ENCODE measurements at regions not wholly inside any gene's neighbourhood (a gene's known extent, or its start where the extent isn't known, plus 50 kb on each side); places are given as distances from the start of the nearest gene placed in this dataset.

DNA sequence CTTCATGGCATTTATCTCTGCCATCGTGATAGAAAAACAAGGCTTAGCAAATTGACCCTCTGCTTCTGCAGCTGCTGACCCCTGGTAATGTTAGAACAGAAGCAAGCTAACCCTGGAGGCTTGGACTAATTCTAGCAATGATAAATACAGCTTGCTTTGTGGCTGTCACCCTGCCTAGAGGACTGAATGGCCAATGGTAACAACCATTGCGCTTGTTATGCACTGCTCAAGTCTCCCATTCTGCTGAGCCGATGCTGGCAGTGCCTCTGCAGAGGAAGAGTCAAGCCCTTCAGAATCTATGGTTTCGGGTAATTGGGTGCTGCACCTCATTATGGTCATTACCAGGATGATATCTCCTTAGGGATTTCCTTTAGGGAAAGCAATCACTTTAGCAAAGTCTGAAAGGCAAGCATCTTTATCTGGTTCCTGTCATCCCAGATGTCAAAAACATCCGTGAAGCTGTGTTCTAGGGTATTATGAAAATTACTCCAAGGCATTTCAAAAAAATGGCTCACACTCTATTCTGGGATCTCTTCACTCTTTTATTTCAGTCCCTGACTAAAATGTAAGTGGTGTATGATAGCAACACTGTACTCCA, 186.8 kb upstream of the DLGAP1 start:
- POLR2A ChIA-PET, result no interaction called here
- CTCF ChIA-PET, result no interaction called here
- WGBS (ENCODE audit: missing lambda C conversion rate), result 0% methylated on average over 5 of the region's 5 CpGs
- Histone ChIP-seq H3K9me3 (no peaks in the 10 kb centered on the region), H3K27ac (no peak overlapping the region), H3K4me1 (no peaks in the 10 kb centered on the region), H3K4me2 (no peak overlapping the region), H3K4me3 (no peak overlapping the region)
- no peak for DNase-seq (ENCODE audit: low read depth in 1 of 2, low spot score in 1 of 2)
- TF ChIP-seq HEYL (CRISPR knock-in tag; IDR thresholded peaks at IDR 0.05), result no peak
- no peak for ATAC-seq
- no peak for FAIRE-seq

DNA sequence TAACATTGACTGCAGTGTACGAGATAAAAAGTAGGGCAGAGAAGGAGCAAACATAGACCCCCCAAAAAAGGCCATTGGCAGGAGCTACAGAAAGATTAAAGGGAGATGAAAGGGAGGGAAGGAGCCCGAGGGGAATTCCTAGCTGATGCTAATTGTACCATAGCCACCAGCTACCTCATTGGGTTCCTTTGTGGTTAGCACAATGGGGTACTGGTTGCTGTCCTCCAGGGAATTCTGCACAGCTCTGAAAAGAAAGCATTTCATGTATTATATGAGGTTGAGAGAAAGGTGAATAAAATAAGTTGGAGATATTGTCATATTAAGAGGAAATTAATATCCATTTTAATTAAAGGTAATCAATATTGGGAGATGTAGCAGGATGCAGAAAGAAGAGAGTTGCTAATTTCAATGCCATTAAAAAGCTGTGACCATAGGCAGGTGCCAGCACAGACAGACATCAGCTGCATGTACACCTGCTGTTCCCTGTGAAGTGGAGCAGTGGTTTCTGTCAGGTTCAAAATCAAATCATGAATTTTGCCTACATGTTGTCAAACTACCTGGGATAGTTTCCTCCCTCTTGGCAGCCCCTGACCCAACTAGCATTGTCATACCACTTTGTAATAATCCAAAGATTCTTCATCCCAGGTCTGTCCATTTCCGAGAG, 185.4 kb upstream of the DLGAP1 start:
- FAIRE-seq (no peak), DNase-seq (ENCODE audit: low read depth in 1 of 2, low spot score in 1 of 2) (no peak), ATAC-seq (no peak)
- ChIA-PET POLR2A (no interaction called here), CTCF (no interaction called here)
- TF ChIP-seq SREBF2 (IDR thresholded peaks at IDR 0.05) (no peak), BHLHE40 (IDR thresholded peaks at IDR 0.05; ENCODE audit: low read depth, low read length) (no peak), EP300 (IDR thresholded peaks at IDR 0.05) (no peak), KDM1A (IDR thresholded peaks at IDR 0.05; ENCODE audit: low read depth) (no peak), HOXA7 (CRISPR knock-in tag; IDR thresholded peaks at IDR 0.05) (no peak), HDAC2 (IDR thresholded peaks at IDR 0.05) (no peak), CHD2 (IDR thresholded peaks at IDR 0.05; ENCODE audit: low read length, partially characterized antibody) (no peak), KDM5A (IDR thresholded peaks at IDR 0.05) (no peak), POLR2AphosphoS2 (conservative IDR thresholded peaks at IDR 0.05; ENCODE audit: low read length) (no peak), CHD4 (IDR thresholded peaks at IDR 0.05; ENCODE audit: borderline replicate concordance) (no peak), ZSCAN20 (CRISPR knock-in tag; IDR thresholded peaks at IDR 0.05) (no peak), HEYL (CRISPR knock-in tag; IDR thresholded peaks at IDR 0.05) (no peak)
- TF ChIP-seq, protein P1, sequence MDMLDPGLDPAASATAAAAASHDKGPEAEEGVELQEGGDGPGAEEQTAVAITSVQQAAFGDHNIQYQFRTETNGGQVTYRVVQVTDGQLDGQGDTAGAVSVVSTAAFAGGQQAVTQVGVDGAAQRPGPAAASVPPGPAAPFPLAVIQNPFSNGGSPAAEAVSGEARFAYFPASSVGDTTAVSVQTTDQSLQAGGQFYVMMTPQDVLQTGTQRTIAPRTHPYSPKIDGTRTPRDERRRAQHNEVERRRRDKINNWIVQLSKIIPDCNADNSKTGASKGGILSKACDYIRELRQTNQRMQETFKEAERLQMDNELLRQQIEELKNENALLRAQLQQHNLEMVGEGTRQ (IDR thresholded peaks at IDR 0.05), result no peak
- TF ChIP-seq, protein P2, sequence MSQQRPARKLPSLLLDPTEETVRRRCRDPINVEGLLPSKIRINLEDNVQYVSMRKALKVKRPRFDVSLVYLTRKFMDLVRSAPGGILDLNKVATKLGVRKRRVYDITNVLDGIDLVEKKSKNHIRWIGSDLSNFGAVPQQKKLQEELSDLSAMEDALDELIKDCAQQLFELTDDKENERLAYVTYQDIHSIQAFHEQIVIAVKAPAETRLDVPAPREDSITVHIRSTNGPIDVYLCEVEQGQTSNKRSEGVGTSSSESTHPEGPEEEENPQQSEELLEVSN (IDR thresholded peaks at IDR 0.05; ENCODE audit: borderline replicate concordance, low read depth), result no peak
- 2% methylated on average over 3 of the region's 3 CpGs for WGBS (ENCODE audit: missing lambda C conversion rate)
- Histone ChIP-seq H3K4me2 (no peak overlapping the region), H3K9me3 (no peaks in the 10 kb centered on the region), H3K27ac (no peak overlapping the region), H3K4me3 (no peak overlapping the region), H3K4me1 (no peaks in the 10 kb centered on the region)

DNA sequence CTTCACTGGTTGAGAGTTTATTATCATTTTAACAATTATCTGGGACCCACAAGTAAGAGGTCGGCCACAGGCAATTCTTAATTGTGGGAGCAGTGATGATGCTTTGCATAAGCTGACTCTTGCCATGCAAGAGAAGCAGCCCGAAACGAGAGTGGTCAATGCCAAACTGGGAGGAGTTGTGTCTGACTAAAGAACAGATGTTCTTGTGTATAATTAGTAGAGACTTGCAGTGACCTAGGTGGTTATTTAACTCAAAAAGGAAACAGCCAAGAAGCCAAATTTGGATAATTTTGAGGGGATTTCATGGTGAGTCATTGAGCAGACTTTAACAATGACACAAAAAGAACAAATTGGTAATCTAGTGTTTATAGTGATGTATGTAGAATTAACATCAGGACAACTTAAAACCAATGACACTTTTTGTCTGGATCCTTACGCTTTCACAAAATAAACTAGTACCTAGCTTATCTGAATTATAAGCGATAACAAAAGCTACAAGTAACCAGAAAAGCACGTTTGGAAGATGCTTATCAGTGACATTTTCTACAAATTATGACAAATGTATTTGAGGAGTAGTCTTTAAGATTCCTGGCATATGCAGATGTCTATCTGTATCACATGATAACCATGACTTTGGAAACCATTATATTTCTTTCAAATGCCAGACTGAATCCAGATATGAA, 184.7 kb upstream of the DLGAP1 start:
- ChIA-PET CTCF (no interaction called here), POLR2A (no interaction called here)
- H3K4me1 ChIP-seq, result no peaks in the 10 kb centered on the region
- H3K4me3 ChIP-seq, result no peak overlapping the region
- no peak overlapping the region for H3K27ac ChIP-seq
- ATAC-seq (no peak), DNase-seq (ENCODE audit: low read depth in 1 of 2, low spot score in 1 of 2) (no peak), FAIRE-seq (no peak)
- WGBS (ENCODE audit: missing lambda C conversion rate), result 7% methylated on average over 6 of the region's 6 CpGs
- H3K9me3 ChIP-seq, result no peaks in the 10 kb centered on the region
- no peak overlapping the region for H3K4me2 ChIP-seq
- TF ChIP-seq ZFP36 (IDR thresholded peaks at IDR 0.05; ENCODE audit: borderline replicate concordance, partially characterized antibody), result no peak
- no peak for TF ChIP-seq NPAS2 (CRISPR knock-in tag; IDR thresholded peaks at IDR 0.05; ENCODE audit: borderline replicate concordance)
- TF ChIP-seq GATA3 (IDR thresholded peaks at IDR 0.05; ENCODE audit: borderline replicate concordance), result no peak
- no peak for TF ChIP-seq PHF8 (IDR thresholded peaks at IDR 0.05; ENCODE audit: borderline replicate concordance, low read depth)
- TF ChIP-seq MAFK (IDR thresholded peaks at IDR 0.05; ENCODE audit: partially characterized antibody), result no peak

DNA sequence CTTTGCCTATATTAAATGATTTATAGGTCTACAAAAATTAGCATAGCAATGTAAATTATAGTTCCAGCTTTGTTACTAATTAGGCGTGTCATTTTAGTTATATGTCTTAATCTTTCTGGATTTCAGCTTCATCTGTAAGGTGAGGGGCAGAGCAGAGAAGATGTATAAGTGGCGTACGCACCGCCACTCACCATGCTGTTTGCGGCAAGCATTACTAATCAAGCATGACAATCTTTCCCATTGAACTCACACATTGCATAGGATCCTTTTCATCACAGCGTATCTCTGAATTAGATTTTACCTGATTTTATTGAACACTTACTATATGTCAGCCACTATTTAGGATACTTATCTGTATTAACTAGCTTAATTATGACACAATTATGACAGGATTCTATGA, 183.6 kb upstream of the DLGAP1 start:
- no peak for DNase-seq (ENCODE audit: low read depth in 1 of 2, low spot score in 1 of 2)
- WGBS (ENCODE audit: missing lambda C conversion rate), result 29% methylated on average over 6 of the region's 6 CpGs
- no peak for ATAC-seq
- FAIRE-seq, result no peak
- Histone ChIP-seq H3K4me2 (no peak overlapping the region), H3K4me1 (no peaks in the 10 kb centered on the region), H3K4me3 (no peak overlapping the region), H3K9me3 (no peaks in the 10 kb centered on the region), H3K27ac (no peak overlapping the region)
- ChIA-PET POLR2A (no interaction called here), CTCF (no interaction called here)
- TF ChIP-seq MAZ (IDR thresholded peaks at IDR 0.05; ENCODE audit: borderline replicate concordance, low read depth, low read length), result no peak
- TF ChIP-seq MAFK (IDR thresholded peaks at IDR 0.05; ENCODE audit: partially characterized antibody), result no peak
- no peak for TF ChIP-seq NPAS2 (CRISPR knock-in tag; IDR thresholded peaks at IDR 0.05; ENCODE audit: borderline replicate concordance)
- no peak for TF ChIP-seq FOXS1 (CRISPR knock-in tag; IDR thresholded peaks at IDR 0.05)
- TF ChIP-seq, protein P3, sequence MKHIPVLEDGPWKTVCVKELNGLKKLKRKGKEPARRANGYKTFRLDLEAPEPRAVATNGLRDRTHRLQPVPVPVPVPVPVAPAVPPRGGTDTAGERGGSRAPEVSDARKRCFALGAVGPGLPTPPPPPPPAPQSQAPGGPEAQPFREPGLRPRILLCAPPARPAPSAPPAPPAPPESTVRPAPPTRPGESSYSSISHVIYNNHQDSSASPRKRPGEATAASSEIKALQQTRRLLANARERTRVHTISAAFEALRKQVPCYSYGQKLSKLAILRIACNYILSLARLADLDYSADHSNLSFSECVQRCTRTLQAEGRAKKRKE (CRISPR knock-in tag; IDR thresholded peaks at IDR 0.05; ENCODE audit: low read depth), result no peak
- TF ChIP-seq KDM5A (IDR thresholded peaks at IDR 0.05), result no peak
- TF ChIP-seq JUN (IDR thresholded peaks at IDR 0.05), result no peak
- TF ChIP-seq, protein P2 (IDR thresholded peaks at IDR 0.05; ENCODE audit: borderline replicate concordance, low read depth), result no peak
- no peak for TF ChIP-seq PHF8 (IDR thresholded peaks at IDR 0.05; ENCODE audit: borderline replicate concordance, low read depth)
- TF ChIP-seq CEBPB (IDR thresholded peaks at IDR 0.05), result no peak
- no peak for TF ChIP-seq CBX8 (IDR thresholded peaks at IDR 0.05)

Measured in A549 (cell line).